Thyroid gland (tissue), 4 donors: ENCODE measurements at regions not wholly inside any gene's neighbourhood (a gene's known extent, or its start where the extent isn't known, plus 50 kb on each side); places are given as distances from the start of the nearest gene placed in this dataset.

Experiments
- DNase-seq, 2 donors: peaks; one replicate each; pipeline ENCODE4 v3.0.0-alpha.2; 2019
- H3K27ac ChIP-seq, 3 donors: fragments of 200-600 bp; sonication (generic); 1 replicate in 2 of 3; 2 replicates in 1 of 3; pipeline ENCODE4 v1.5.1; 2016 to 2019; ENCODE audit warnings: mild to moderate bottlenecking in 1 of 3, moderate library complexity in 1 of 3
- H3K27me3 ChIP-seq: fragments of 200-600 bp; sonication (generic); one replicate; pipeline ENCODE4 v1.5.1; 2019
- H3K36me3 ChIP-seq, 2 donors: fragments of 200-600 bp; sonication (generic); one replicate each; pipeline ENCODE4 v1.5.1; 2016 to 2019
- H3K4me1 ChIP-seq, 2 donors: fragments of 200-600 bp; sonication (generic); one replicate each; pipeline ENCODE4 v1.5.1; 2017 to 2019
- H3K4me3 ChIP-seq, 3 donors: fragments of 200-600 bp; sonication (generic); replicated peaks in 1 of 3; 1 replicate in 2 of 3; 2 replicates in 1 of 3; pipeline ENCODE4 v1.5.1; 2016; ENCODE audit warnings: mild to moderate bottlenecking in 1 of 3
- H3K9me3 ChIP-seq: fragments of 200-600 bp; sonication (generic); one replicate; pipeline ENCODE4 v1.5.1; 2017
- POLR2A ChIP-seq, 2 donors: fragments of 450-650 bp; IDR thresholded peaks; one replicate each; pipeline ENCODE4 v1.6.1; 2017; ENCODE audit warnings: antibody characterized with exemption in 2 of 2, mild to moderate bottlenecking in 2 of 2, moderate library complexity in 1 of 2
- WGBS, 2 donors: methylation state at CpG; one replicate each; pipeline ENCODE4 v1.1.5; 2017; 5-methylcytosine and 5-hydroxymethylcytosine counted together
- intact Hi-C: fragments of 100-400 bp; cut with DNase I; formaldehyde crosslinking; loops from one replicate; pipeline ENCODE4 v1.15.1; 2023
- TF ChIP-seq, protein P1 (sequence below), 6 experiments: fragments of 200-600 bp in 3 of 6; fragments of 450-650 bp in 3 of 6; sonication (generic) in 3 of 6; IDR thresholded peaks; one replicate each; pipeline ENCODE4 v1.5.1; 2016 to 2019; ENCODE audit warnings: antibody characterized with exemption in 6 of 6, mild to moderate bottlenecking in 2 of 6, inconsistent platforms in 1 of 6, moderate library complexity in 1 of 6

DNA sequence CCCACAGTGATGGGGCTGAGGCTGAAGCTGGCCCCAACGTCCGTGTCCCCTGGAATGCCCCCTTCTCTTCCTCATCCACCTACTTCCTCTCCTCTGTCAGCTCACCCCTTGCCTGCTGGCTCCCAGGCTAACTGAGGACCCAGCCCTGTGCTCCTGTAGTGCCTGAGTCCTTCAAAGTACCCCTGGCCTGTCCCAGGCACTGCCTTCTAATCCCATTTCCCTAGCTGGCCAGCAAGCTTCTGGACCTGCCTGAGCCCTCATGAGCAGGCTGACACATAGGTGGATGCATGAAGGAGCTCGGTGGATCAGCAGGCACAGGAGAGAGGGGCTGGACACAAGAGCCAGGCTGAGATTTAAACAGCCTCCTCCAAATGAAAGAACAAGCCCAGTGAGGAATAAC, 650.8 kb downstream of the NPHP4 start:
- TF ChIP-seq POLR2A (IDR thresholded peaks at IDR 0.05): no peak
- TF ChIP-seq, protein P1, sequence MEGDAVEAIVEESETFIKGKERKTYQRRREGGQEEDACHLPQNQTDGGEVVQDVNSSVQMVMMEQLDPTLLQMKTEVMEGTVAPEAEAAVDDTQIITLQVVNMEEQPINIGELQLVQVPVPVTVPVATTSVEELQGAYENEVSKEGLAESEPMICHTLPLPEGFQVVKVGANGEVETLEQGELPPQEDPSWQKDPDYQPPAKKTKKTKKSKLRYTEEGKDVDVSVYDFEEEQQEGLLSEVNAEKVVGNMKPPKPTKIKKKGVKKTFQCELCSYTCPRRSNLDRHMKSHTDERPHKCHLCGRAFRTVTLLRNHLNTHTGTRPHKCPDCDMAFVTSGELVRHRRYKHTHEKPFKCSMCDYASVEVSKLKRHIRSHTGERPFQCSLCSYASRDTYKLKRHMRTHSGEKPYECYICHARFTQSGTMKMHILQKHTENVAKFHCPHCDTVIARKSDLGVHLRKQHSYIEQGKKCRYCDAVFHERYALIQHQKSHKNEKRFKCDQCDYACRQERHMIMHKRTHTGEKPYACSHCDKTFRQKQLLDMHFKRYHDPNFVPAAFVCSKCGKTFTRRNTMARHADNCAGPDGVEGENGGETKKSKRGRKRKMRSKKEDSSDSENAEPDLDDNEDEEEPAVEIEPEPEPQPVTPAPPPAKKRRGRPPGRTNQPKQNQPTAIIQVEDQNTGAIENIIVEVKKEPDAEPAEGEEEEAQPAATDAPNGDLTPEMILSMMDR (IDR thresholded peaks at IDR 0.05): no peak
- Histone ChIP-seq H3K36me3 (no peaks in the 10 kb centered on the region), H3K27me3 (no peaks in the 10 kb centered on the region), H3K4me3 (no peak overlapping the region), H3K9me3 (no peaks in the 10 kb centered on the region), H3K27ac (no peak overlapping the region), H3K4me1 (no peaks in the 10 kb centered on the region)
- intact Hi-C loops: no loop called here
- no peak for DNase-seq
- WGBS, 2 donors: 49 to 55% methylated on average over 3 of the region's 3 CpGs

DNA sequence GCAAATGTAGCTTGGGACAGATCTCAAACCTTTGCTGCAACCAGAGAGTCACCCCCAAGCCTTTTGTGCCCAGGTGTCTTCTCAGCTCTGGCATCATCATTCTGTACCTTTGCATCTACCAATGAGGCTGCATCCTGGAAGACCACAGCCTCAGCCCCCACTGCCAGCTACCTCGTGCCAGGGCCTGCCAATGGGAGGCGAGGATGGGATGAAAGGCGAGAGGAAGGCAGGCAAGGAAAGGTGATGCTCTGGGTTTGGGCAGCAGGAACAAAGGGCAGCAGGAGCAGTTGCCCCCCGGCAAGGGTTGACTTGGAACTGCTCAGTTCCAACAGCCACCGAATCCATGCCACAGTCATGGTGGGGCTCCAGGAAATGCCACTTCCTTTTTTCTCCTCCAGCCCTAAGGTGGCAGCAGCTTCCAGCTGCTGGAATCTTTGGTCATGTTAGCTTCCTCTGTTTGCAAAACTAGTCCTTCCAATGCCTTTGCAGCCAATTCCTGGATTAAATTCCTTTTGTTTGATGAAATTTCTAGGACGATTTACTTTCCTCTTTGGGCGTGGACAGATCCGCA, 651.6 kb downstream of the NPHP4 start:
- WGBS, 2 donors: 88 to 91% methylated on average over 8 of the region's 8 CpGs
- H3K27me3 ChIP-seq: no peaks in the 10 kb centered on the region
- no peaks in the 10 kb centered on the region for H3K9me3 ChIP-seq
- no peak overlapping the region for H3K27ac ChIP-seq
- intact Hi-C loops: no loop called here
- no peak overlapping the region for H3K4me3 ChIP-seq
- H3K36me3 ChIP-seq: no peaks in the 10 kb centered on the region
- H3K4me1 ChIP-seq: no peaks in the 10 kb centered on the region
- TF ChIP-seq, protein P1 (IDR thresholded peaks at IDR 0.05): no peak
- no peak for TF ChIP-seq POLR2A (IDR thresholded peaks at IDR 0.05)
- no peak for DNase-seq

DNA sequence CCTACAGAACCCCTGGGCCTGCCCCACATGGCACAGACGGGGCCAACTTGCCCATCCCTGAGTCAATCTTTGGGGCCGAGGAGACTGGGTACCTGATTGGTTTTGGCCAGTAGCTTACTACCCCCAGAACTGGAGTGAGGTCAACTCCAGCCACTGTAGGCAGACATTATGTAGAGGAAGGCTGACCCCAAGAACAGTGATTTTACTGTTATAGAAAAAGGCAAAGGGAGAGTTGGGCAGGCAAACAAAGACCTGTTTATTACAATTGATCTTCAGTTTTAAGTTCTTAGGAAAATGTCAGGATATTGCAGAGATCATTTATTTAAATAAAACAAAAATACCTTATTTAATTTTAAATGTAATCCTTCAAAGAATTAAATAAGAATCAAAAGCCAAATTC, 653.8 kb downstream of the NPHP4 start:
- TF ChIP-seq, protein P1 (IDR thresholded peaks at IDR 0.05): no peak
- no peak for TF ChIP-seq POLR2A (IDR thresholded peaks at IDR 0.05)
- H3K27ac ChIP-seq: no peak overlapping the region
- 75 to 85% methylated on average over 2 of the region's 2 CpGs for WGBS, 2 donors

DNA sequence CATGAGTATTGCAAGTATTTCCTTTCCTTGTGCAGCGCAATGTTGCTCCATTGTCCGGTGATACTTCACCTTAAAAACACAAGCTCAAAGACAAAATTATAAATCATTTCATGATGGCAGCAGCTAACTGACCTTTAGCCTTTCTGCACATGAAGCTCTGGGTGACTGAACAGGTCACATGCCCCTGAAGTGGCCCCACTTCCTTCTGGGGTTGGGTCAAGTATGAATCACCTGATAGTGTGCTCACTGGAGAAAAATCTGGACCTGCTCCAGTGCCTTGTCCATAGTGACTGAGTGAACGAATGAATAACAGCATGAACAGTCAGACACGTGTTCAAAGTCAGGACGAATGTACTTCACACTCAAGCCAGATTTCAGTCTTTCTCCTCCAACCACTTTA, 658.9 kb downstream of the NPHP4 start:
- Histone ChIP-seq H3K27me3 (no peaks in the 10 kb centered on the region), H3K4me3 (no peak overlapping the region), H3K27ac (no peak overlapping the region), H3K9me3 (no peaks in the 10 kb centered on the region), H3K4me1 (peaks cover 10 to 18% of the 10 kb centered on the region in 2 donors), H3K36me3 (no peaks in the 10 kb centered on the region)
- TF ChIP-seq, protein P1 (IDR thresholded peaks at IDR 0.05): no peak
- TF ChIP-seq POLR2A (IDR thresholded peaks at IDR 0.05): no peak
- intact Hi-C loops: no loop called here
- no peak for DNase-seq
- 71 to 73% methylated on average over 5 of the region's 5 CpGs for WGBS, 2 donors

More for the DNA sequence above, 653.8 kb downstream of the NPHP4 start:
- H3K27me3 ChIP-seq: no peaks in the 10 kb centered on the region
- no peaks in the 10 kb centered on the region for H3K9me3 ChIP-seq
- no peak overlapping the region for H3K4me3 ChIP-seq
- H3K4me1 ChIP-seq: no peaks in the 10 kb centered on the region
- H3K36me3 ChIP-seq: no peaks in the 10 kb centered on the region
- intact Hi-C loops: no loop called here
- DNase-seq: no peak

DNA sequence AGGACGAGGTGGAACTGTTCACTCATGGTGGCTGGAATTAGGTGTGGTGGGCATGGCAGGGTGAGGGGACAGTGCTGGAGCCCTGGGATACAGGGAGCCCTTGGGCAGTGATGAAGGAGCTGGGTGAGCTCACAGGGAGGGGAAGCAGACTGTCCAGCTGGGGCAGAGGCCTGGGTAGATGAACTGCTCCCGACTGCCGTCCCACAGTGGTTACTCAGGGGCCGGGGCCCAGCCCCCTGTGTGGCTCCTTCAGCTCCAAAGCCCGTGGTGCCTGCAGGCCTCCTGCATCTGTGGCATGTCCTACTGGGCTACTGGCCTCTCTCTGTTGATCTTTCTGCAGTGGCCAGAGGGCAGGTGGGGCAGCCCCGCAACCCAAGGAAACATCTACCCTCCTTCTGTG, 661.1 kb downstream of the NPHP4 start:
- H3K9me3 ChIP-seq: no peaks in the 10 kb centered on the region
- TF ChIP-seq, protein P1 (IDR thresholded peaks at IDR 0.05): no peak
- TF ChIP-seq POLR2A (IDR thresholded peaks at IDR 0.05): no peak
- intact Hi-C loops: no loop called here

More for the DNA sequence above, 661.1 kb downstream of the NPHP4 start:
- 84 to 96% methylated on average over 2 to 4 of the region's 6 CpGs for WGBS, 2 donors
- Histone ChIP-seq H3K27ac (no peak overlapping the region), H3K27me3 (no peaks in the 10 kb centered on the region), H3K36me3 (no peaks in the 10 kb centered on the region), H3K4me1 (peaks cover 12 to 18% of the 10 kb centered on the region in 2 donors), H3K4me3 (no peak overlapping the region)
- no peak for DNase-seq
